GM10248 (cell line): ENCODE measurements at regions not wholly inside any gene's neighbourhood (a gene's known extent, or its start where the extent isn't known, plus 50 kb on each side); places are given as distances from the start of the nearest gene placed in this dataset.

Source experiments
- CTCF ChIA-PET: fragments of 300-600 bp; sonication (Branson Sonifier 250); formaldehyde crosslinking; extraction: SDS; loops from one replicate; lab custom pipeline; 2021; ENCODE audit warnings: antibody characterized with exemption; lab: Yijun Ruan, JAX
- POLR2A ChIA-PET: fragments of 350-650 bp; sonication (Branson Sonifier 250); formaldehyde crosslinking; extraction: SDS; loops from one replicate; lab custom pipeline; 2020; ENCODE audit warnings: antibody characterized with exemption; lab: Yijun Ruan, JAX
- DNase-seq: peaks from one replicate; pipeline ENCODE4 v3.0.0; 2012; ENCODE audit errors: extremely low spot score
- TF ChIP-seq, protein P1 (sequence below): IDR thresholded peaks from 2 replicates; pipeline ENCODE4 v1.5.1; 2012; ENCODE audit warnings: mild to moderate bottlenecking, low read depth; ENCODE audit errors: extremely low read depth, missing control alignments, control extremely low read depth

GRCh38 chr3:76547674-76548073, 492.2 kb upstream of the ROBO2 start:
- CTCF ChIA-PET: interaction anchor here (0.9 kb wide), 1 partner anchor 9 kb away, joined by 3 read pairs; no protein-coding TSS in a partner anchor
- POLR2A ChIA-PET: no interaction called here
- no peak for DNase-seq
- TF ChIP-seq, protein P1, sequence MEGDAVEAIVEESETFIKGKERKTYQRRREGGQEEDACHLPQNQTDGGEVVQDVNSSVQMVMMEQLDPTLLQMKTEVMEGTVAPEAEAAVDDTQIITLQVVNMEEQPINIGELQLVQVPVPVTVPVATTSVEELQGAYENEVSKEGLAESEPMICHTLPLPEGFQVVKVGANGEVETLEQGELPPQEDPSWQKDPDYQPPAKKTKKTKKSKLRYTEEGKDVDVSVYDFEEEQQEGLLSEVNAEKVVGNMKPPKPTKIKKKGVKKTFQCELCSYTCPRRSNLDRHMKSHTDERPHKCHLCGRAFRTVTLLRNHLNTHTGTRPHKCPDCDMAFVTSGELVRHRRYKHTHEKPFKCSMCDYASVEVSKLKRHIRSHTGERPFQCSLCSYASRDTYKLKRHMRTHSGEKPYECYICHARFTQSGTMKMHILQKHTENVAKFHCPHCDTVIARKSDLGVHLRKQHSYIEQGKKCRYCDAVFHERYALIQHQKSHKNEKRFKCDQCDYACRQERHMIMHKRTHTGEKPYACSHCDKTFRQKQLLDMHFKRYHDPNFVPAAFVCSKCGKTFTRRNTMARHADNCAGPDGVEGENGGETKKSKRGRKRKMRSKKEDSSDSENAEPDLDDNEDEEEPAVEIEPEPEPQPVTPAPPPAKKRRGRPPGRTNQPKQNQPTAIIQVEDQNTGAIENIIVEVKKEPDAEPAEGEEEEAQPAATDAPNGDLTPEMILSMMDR: no peak

- ChIA-PET CTCF (interaction anchor here (1.2 to 4.4 kb wide), 4 partner anchors 10 to 22 kb away, joined by 4 to 17 read pairs (median 6); no protein-coding TSS in a partner anchor), POLR2A (no interaction called here)
- no peak for DNase-seq
- TF ChIP-seq, protein P1: no peak
Observed at GRCh38 chr3:76550522-76551201, 489.2 kb upstream of the ROBO2 start.

DNA sequence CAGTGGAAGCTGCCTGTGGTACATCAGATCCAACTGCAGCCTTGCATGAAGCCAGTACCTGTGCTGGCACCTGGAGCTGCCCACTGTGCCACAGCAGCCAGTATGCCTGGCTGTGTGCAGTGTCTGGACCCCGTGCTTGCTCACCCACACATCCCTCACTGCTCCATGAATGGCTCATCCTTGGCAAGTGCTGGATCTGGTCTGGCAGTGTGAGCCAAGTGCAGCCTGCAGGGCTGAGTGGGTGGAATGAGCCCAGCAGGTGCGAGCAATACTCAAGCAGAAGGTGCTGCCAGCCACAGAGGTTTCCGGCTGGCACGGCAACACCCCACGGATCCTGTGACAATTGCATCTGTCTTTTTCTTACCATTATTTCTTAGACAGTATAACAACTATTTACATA, 488.2 kb upstream of the ROBO2 start:
- ChIA-PET CTCF (interaction anchor here (1.4 to 4.4 kb wide), 3 partner anchors 11 to 22 kb away, joined by 4 to 17 read pairs (median 9); no protein-coding TSS in a partner anchor), POLR2A (no interaction called here)
- DNase-seq: no peak
- TF ChIP-seq, protein P1: no peak

GRCh38 chr3:76552653-76553052, 487.2 kb upstream of the ROBO2 start:
- POLR2A ChIA-PET: no interaction called here
- TF ChIP-seq, protein P1: no peak

GRCh38 chr3:76554707-76555106, 485.2 kb upstream of the ROBO2 start:
- TF ChIP-seq, protein P1: no peak
- DNase-seq: no peak
- ChIA-PET CTCF (interaction anchor here (1.2 to 4.4 kb wide), 2 partner anchors 15 to 27 kb away, joined by 3 to 17 read pairs; no protein-coding TSS in a partner anchor), POLR2A (no interaction called here)

More at GRCh38 chr3:76552653-76553052, 487.2 kb upstream of the ROBO2 start:
- DNase-seq: no peak
- CTCF ChIA-PET: interaction anchor here (1.4 to 4.4 kb wide), 2 partner anchors 18 to 22 kb away, joined by 4 to 17 read pairs; no protein-coding TSS in a partner anchor

GRCh38 chr3:76561494-76562236, 478.2 kb upstream of the ROBO2 start:
- TF ChIP-seq, protein P1: no peak
- POLR2A ChIA-PET: no interaction called here
- no peak for DNase-seq
- CTCF ChIA-PET: interaction anchor here (0.6 to 2.3 kb wide), 5 partner anchors 8 to 161 kb away, joined by 3 to 8 read pairs (median 3); no protein-coding TSS in a partner anchor
